ENCODE measurements at regions not wholly inside any gene's neighbourhood (a gene's known extent, or its start where the extent isn't known, plus 50 kb on each side); places are given as distances from the start of the nearest gene placed in this dataset.

DNA sequence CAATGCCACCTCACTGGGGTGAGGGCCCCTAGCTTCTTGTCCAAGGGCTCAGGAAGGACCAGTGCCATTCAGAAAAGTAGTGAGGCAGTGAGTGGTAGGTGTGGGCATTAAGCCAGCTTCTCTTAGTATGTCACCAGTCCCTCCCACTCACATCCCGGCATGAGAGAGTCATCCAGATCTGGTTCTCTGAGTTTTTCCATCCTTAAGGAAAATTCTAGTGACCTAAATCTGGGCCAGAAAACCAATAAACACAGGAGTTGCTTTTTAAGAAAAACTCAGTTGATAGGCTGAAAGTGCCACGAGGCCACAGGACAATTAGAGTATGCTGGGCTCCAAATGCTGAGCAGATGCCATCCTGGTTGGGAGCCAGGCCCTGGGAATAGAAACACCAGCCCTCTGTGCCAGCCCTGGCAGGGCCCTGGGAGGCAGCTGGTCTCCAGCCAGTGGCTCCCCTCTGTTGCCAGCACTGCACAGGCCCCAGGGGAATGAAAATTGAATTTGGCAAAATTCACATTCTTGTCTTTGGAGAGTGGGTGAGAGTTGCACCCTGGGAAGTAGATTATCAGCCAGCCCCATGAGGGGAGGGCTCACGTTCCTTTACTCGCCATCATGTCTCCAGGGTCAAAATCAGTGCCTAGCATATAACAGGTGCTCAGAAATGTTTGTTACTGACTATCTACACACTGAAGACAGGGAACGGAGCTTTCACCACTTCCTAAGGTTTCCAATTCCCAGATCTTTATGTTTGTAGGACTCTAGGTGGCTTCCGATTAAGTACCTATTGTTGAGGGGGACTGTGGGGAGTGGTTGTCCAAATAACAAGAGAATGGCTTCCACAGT lies 52.8 kb downstream of the FAM43A start:
- DNase-seq, result peak; percentile 90

DNA sequence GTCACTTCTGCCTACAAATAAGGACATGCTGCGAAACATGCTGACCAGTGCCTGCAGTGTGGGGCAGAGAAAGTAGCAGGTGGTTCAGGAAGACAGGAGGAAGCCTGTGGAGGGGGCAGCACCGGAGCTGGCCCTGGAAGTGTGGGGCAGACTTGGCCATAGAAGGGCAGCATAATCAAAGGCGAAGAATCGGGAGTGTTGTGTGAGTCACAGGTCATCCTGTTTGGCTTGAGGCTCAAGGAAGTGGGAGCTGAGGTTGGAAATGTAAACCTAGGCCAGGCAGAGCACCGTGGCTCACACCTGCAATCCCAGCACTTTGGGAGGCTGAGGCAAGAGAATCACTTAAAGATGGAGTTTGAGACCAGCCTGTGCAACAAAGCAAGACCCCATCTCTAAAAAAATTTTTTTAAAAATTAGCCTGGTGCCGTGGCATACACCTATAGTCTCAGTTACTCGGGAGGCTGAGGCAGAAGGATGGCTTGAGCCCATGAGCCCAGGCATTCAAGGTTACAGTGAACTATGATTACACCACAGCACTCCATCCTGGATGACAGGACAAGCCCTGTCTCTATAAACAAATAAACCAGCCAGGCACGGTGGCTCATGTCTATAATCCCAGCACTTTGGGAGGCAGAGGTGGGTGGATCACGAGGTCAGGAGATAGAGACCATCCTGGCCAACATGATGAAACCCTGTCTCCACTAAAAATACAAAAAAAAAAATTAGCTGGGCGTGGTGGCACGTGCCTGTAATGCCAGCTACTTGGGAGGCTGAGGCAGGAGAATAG lies 54.0 kb downstream of the FAM43A start:
- no peak for DNase-seq

DNA sequence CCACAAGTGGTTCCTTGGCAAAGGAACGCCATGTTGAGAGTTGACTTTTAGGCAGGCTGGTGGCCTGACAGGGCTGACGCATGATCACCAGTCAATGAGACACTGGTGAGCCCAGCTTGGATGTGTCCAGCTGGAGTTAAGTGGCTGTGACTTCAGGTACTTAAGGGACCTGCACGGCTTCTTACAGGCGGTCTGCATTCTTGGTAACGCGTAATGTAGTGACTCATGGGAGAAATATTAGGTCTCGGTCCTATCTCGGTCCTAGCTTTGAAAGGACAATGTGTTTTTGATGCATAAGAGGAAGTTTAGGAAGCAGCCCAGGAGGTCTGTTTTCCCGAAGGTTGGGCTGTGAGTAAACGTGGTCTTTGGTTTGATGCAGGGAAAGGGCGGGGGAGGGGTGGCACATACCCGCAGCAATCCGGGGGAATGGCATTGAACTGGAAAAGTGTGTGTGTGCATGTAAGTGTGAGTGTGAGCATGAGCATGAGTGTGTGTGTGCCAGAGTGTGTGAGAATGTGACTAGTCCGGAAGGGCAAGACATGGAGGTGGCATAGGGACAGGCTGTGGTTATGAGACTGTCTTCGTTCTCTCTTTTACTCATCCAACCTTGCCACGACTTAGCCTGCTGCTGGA lies 55.3 kb downstream of the FAM43A start:
- DNase-seq, result no peak

DNA sequence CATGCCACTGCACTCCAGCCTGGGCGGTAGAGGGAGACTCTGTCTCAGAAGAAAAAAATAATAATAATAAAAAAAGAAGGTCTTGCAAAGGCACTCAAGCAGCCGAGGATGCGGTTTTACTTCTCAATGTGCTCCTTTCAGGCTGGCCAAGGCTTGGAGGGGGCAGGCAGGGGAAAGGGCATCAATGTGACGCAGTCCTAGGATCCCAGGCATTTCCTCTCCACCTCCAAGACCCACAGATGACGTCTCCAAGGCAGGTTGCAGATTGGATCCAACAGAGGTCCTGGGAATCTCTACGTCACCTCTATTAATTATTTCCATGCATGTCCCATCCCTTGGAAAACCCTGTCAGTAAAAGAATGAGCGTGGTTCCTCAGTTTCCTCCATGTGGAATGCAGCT lies 56.2 kb downstream of the FAM43A start:
- no peak for DNase-seq

DNA sequence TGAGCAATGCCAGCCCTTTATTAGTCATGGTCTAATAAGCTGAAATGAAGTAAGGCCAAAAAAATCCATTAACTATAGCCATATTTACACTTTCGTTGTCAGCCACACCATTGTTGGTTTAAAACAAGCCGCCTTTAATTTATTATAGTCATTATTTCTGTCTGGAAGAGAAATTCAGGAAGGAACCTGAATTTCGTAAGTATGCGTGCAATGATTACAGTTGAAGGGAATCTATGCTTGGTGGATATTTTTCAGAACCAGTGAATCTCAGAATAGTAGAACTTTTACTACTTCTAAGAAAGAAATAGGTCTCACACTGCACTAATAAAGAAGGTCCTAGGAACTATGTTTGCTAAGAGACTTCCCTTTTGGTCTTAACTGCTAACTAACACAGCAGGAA lies 59.1 kb downstream of the FAM43A start:
- peak; percentile 91 for DNase-seq

DNA sequence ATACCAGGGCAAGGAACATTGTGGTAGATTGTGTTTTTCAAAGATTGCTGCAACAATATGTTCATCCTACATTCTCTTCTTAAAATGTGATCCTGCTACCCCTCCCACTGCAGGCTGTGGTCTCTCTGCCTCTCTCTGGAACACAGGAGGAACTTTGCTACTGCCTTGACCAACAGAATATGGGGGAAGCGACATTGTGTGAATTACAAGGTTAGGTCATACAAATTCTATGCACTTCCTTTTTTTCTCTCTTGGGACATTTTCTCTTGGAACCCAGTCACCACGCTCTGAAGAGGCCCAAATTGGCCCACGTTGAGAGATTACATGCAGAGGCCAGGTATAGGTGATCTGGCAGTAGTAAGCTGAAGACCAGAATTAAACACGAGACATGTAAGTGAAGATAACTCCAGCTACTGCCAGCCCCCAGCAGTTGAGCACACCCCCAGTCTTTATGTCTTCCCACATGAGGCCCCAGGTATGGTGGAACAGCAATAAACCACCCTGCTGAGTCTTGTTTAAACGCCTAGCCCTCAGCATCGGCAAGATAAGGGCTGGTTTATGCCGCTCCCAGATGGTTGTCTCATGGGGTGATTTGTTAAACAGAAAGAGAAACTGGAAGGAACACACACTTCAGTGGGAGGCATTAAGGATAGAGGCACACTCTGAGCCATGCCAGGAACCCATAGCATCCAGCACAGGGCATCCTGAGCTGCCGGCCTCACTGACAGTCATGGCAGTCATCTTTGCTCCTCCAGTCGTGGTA lies 59.9 kb downstream of the FAM43A start:
- DNase-seq, result peak; percentile 79

DNA sequence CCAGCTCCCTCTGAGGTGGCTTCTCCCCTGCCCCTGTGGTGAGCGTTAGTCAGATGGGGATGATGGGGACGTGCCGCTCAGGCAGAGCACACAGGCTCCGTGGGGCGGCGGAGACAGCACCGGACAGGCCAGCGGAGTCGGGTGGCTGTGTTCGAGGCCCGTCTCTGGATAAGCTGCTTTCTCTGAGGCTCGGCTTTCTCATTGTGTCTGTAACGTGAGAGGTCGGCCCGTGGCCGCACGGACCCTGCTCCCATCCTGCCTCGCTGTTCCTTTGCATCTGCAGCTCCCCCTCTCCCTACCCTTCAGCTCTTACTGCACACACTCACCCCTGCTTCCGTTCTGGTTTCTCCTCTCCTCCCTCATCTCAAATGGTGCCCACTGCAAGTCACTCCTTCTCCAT lies 62.5 kb downstream of the FAM43A start:
- no peak for DNase-seq

DNA sequence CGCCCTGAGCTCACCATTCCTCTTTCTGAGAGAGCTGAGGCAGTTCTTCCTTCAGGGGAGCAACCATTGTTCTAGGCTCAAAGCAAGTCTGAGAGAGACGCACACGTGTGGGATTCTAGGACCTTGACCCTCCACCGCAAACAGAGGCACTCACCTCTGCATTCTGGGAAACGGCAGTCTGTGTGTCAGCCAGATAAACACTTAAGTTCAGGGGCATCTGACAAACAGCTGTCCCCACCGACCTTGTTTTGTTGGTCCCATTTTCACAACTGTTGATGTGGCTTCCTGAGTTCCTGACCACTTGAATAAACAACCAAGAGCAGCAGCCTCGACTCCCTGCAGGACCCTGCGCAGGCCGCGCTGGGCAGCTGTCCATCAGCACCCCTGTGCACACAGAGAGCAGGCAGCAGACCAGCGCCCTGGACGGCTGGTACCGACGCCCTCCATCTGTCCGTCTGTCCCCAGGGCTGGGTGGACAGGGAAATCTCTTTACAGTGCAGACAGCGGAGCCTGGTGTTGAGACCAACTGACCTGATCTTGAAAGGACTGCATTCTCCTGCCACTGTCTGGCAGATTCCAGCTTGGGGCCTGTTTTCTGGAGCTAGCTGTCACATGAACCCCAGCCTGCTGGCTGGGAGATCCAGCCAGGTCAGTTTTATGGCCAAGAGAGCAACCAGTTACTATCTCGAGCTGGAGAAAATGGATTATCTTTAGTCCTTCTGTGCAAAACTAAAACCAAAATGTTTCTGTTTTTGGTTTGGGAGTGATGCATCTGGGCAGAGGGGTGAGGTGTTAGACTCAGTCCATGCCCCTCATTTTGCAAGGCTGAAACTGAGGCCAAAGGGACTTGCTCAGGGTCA lies 64.2 kb downstream of the FAM43A start:
- peak; percentile 38 for DNase-seq

DNA sequence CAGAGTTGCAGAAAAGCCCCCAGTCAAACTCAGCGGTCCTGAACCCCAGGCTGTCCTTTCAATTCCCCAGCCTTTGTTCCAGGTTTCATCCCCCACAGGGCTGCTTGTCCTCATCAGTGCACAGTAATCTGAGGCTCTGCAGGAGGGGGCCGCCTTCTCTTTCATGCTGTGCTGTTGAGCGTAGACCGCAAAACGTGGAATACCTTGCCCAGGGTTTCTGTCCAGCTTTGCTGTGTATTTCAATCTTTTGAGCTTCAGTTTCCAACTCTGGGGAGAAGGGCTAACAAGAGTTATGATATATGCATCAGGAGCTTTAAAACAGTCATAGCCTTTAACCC lies 64.8 kb downstream of the FAM43A start:
- peak; percentile 92 for DNase-seq

DNA sequence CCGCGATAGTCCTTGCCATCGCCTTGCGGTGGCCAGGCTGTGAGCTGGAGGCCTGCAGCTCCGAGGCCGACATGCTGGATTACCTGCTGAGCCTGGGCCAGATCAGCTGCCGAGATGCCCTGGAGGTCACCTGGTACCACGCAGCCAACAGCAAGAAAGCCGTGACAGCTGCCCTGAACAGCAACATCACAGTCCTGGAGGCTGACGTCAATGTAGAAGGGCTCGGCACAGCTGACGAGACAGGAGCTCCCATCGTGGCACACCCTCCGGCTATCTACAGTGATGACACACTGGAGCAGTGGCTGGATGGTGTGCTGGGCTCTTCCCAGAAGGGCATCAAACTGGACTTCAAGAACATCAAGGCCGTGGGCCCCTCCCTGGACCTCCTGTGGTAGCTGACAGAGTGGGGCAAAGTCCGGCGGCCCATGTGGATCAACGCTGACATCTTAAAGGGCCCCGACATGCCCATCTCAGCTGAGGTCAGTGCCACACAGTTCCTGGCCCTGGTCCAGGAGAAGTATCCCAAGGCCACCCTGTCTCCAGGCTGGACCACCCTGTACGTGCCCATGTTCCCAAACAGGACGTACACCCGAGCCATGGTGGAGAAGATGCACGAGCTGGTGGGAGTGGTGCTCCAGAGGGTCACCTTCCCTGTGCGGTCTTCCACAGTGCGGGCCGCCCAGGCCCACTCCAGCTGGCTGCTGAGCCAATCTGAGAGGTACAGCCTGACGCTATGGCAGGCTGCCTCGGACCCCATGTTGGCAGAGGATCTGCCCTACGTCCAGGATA lies 70.2 kb downstream of the FAM43A start:
- DNase-seq, result no peak

DNA sequence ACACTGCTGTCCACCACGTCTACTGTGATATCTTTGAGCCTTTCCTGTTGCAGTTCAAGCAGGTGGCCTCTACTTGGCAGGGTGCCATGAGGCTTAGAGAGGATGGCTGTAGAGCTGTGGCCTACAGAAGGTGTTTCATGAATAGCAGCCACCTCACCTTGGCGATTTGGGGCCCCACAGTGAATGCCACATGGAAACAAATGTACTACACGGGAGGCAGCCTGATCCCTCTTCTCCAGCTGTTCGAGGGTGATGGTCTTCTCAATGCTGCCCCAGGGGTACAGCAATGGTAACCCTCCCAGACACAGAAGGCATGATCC lies 70.7 kb downstream of the FAM43A start:
- DNase-seq, result peak; percentile 75

DNA sequence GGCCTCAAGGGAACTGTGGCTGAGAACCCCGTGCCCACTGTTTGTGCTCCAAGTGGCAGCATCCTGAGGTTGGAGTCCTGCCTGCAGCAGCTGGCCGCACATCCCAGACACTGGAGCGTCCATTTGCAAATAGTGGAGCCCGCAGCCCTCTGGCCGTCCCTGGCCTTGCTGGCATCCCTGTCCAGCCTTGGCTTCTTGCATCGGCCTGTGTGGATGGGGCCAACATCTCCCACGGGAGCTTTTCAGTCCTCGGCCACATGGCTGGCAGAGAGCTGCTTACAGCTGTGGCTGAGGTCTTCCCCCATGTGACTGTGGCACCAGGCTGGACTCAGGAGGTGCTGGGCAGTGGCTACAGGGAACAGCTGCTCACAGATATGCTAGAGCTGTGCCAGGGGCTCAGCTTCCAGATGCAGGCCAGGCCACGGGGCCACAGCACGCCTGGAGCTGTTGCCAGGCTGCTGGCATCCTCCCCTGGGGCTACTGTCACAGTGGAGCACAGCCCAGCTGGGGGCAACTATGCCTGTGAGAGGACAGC lies 71.2 kb downstream of the FAM43A start:
- DNase-seq, result peak; percentile 77

DNA sequence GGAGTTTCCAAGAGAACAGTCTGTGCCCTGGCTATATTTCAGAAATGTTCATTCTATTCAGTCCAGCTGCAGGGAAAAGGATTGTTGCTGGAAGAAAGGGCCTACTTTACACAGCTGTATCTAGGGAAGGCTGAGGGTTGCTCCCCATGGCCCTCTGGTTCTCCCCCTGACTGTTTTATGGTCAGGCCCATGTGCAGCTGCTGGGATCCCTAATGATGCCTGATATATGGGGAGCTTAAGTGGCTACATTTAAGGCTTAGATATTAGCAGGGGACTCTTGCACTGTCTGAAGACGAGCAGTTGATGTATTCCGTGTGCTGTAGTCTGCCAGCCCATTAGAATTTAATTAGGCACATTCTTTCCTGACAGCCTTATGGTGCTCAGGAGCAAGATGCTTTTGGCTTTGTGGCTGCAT lies 72.0 kb downstream of the FAM43A start:
- DNase-seq, result peak; percentile 69

DNA sequence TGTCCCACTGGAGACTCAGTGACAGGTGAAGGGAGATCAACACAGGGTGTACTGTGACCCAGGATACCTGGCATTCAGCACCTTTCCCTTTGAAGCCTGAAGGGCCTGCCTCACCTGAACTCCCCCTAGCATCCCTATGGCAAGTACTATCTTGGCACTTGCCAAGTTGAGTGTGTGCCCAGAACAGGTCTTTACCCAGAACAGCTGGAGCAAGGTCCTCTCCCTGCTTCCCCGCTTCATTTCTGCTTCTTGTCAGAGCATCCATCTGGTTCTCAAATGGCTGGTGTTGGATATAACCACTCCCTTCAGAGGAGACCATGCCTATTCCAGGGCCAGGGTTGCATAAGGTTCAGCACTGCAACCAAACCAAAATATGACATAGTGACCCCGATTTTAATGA lies 73.0 kb downstream of the FAM43A start:
- DNase-seq, result no peak

DNA sequence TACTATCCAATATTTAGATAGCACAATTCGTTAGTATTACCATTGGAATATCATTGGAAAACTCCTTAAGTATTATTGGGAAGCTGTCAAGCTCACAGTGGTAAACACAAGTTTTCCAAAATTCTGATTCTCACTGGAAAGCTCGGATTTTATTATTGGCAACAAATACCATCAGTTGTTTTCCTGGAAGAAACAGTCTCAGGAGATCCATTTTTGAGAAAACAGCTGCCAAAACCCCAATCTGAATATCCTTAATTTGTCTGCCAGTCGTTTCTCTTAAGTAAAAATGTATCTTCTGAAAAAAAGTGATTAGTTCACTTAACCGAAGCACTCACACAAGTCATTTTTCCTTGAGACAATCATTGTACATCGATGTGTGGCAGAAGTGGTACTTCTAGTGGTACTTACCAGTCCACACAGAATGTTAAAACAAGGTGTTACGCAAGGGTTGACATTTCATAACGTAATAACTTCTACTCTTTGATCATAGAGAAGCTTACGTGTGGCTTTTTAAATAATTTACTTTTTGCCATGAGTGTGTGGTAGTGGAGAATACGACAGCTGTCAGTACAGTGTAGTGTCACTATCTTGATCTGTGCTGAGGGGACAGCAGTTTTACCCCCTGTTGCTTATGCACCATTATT lies 74.9 kb downstream of the FAM43A start:
- no peak for DNase-seq

DNA sequence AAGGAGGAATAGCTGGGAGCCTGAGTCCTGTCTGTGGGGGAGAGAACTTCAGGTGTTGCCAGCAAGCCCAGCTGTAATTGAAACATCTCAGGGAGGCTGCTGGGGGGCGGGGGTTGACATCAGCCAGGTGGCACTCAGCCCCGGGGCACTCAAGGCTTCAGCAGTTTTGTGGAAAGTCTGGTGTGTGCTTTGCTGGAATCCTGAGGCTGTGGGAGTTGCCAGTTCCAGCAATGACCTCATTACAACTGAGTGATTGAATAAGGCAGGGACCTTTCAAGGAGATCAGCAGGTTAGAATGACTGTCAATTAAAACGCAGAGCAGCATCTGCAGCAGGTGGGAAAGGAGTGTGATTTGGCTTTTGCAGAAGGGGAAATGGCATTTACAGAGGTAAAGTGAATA lies 75.7 kb downstream of the FAM43A start:
- peak; percentile 99 for DNase-seq

DNA sequence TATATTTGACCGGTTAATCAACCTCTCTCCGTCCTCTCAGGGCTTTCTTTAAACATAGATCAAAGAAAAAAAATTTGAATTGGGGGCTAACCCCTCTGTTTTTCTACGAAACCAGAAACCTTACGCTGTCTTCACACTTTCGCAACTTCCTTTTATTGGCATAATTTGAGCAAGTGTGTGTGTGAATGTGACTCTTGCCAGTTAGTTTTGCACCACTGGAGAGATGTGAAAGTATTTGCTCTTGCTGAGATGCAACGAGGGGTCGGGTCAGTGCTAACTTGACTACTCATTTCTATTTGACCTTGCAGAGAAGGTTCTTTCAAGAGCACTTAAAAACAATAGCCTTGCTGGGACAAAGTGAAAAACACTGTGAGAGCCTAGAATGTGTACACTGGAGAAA lies 81.2 kb downstream of the FAM43A start:
- DNase-seq, result no peak

DNA sequence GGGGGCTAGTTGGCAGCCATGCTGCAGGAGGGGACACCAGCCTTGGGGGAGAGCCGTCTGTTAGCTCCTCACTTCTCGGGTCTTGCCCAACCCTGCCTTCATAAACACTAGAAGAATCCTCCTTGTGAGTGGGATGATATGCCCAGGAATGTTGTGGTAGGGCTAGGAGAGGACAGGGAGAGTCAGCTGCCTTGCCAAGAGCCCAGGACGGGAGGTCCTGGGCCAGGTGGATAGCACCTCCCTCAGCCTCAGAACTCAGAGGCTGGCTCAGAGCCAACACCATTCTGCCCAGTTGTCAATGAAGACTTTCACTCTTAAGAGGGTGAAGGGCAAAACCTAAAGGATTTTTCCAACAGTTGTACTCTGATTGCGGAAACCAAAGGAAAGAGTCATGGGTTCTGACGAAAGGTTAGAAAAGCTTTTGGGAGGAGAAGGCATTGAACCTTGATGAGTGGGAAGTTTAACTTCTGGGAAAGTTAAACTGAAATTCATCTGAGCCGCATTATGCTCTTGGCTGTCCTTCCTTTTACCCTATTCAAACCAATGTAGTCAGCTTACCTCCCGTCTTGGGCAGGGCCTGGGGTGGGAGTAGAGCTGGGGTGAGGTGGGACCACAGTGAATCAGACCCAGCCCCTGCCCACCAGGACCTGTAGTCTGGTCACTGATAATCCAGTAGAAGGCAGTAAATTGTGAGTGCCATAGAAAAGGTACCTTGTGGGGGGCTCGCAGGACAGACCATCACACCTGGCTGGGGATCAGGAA lies 81.9 kb downstream of the FAM43A start:
- no peak for DNase-seq

DNA sequence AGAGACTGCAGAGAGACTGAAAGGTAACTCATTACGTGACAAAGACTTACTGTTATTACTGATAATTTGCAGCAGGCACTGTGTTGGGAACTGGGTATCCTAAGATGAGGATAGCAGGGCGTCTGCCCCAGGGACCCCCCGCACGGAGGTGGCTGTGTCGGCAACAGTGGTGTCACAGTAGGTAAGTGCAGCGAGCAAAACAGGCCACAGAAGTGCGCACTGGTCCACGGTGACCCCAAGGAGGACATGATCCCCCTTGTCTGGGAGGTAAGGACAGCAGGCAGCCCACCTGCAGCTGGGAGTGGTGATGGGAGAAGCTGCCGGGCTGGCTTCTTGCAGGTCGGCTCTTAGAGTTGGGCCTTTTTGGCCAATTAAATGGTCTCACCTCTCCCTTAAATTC lies 82.9 kb downstream of the FAM43A start:
- DNase-seq, result no peak

All from NCI-H69 (cell line).